Testis (tissue), 2 donors: ENCODE measurements at regions not wholly inside any gene's neighbourhood (a gene's known extent, or its start where the extent isn't known, plus 50 kb on each side); places are given as distances from the start of the nearest gene placed in this dataset.

Experiments used
- POLR2A ChIP-seq: fragments of 450-650 bp; IDR thresholded peaks from one replicate; pipeline ENCODE4 v1.6.1; 2017; ENCODE audit warnings: antibody characterized with exemption, mild to moderate bottlenecking, moderate library complexity
- TF ChIP-seq, protein P1 (sequence below), 3 experiments: fragments of 450-650 bp in 2 of 3; fragments of 200-600 bp in 1 of 3; sonication (generic) in 1 of 3; IDR thresholded peaks; one replicate each; pipeline ENCODE4 v1.5.1; 2016 to 2019; ENCODE audit warnings: antibody characterized with exemption in 3 of 3, mild to moderate bottlenecking in 2 of 3, moderate library complexity in 1 of 3

DNA sequence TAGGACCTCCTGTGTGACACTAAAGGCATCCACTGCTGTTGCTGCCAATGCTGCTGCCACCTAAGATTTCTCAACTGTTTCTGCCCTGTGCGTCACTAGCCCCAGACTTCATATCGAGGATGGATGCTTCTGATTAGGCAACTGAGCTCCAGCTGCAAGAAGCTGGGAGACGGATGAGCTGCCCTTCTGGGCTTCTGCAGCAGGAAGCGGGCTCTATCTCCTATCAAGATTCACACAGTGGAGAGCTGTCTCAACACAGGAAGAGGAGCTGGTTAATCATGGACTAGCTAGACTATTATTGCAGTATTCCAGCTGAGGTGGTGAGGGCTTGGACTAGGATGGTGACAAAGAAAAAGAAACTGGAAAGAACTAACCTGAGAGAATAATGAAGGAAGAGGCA lies 59.2 kb upstream of the PELI2 start:
- TF ChIP-seq, protein P1, sequence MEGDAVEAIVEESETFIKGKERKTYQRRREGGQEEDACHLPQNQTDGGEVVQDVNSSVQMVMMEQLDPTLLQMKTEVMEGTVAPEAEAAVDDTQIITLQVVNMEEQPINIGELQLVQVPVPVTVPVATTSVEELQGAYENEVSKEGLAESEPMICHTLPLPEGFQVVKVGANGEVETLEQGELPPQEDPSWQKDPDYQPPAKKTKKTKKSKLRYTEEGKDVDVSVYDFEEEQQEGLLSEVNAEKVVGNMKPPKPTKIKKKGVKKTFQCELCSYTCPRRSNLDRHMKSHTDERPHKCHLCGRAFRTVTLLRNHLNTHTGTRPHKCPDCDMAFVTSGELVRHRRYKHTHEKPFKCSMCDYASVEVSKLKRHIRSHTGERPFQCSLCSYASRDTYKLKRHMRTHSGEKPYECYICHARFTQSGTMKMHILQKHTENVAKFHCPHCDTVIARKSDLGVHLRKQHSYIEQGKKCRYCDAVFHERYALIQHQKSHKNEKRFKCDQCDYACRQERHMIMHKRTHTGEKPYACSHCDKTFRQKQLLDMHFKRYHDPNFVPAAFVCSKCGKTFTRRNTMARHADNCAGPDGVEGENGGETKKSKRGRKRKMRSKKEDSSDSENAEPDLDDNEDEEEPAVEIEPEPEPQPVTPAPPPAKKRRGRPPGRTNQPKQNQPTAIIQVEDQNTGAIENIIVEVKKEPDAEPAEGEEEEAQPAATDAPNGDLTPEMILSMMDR (IDR thresholded peaks at IDR 0.05): no peak
- TF ChIP-seq POLR2A: no peak
